ENCODE measurements at regions not wholly inside any gene's neighbourhood (a gene's known extent, or its start where the extent isn't known, plus 50 kb on each side); places are given as distances from the start of the nearest gene placed in this dataset.
"Not testable (repeated sequence)": the region's sequence is repeated elsewhere in the genome, so short reads cannot be mapped to it uniquely, and the experiment has no call there.

GRCh38 chr2:91503572-91503958 lies 2812.1 kb downstream of the RPIA start:
- H3K36me3 ChIP-seq (ENCODE audit: control insufficient read depth in 2 of 2, insufficient read depth in 1 of 2, low read length in 2 of 2); POLR2A ChIA-PET; H3K4me3 ChIP-seq (ENCODE audit: low read depth, low read length); H3K27ac ChIP-seq (ENCODE audit: extremely low read depth, low read depth, low read length); CTCF ChIA-PET; H3K9me3 ChIP-seq (ENCODE audit: control insufficient read depth, insufficient read depth, low read depth, low read length); H3K4me1 ChIP-seq (ENCODE audit: control insufficient read depth, insufficient read depth, low read length): not testable (repeated sequence)

GRCh38 chr2:91503959-91504741 lies 2812.7 kb downstream of the RPIA start:
- CTCF ChIA-PET; H3K27ac ChIP-seq (ENCODE audit: extremely low read depth, low read depth, low read length); H3K9me3 ChIP-seq (ENCODE audit: control insufficient read depth, insufficient read depth, low read depth, low read length); H3K4me1 ChIP-seq (ENCODE audit: control insufficient read depth, insufficient read depth, low read length); H3K36me3 ChIP-seq (ENCODE audit: control insufficient read depth in 2 of 2, insufficient read depth in 1 of 2, low read length in 2 of 2); H3K4me3 ChIP-seq (ENCODE audit: low read depth, low read length); POLR2A ChIA-PET: not testable (repeated sequence)

- H3K9me3 ChIP-seq (ENCODE audit: control insufficient read depth, insufficient read depth, low read depth, low read length); H3K36me3 ChIP-seq (ENCODE audit: control insufficient read depth in 2 of 2, insufficient read depth in 1 of 2, low read length in 2 of 2); CTCF ChIA-PET; H3K27ac ChIP-seq (ENCODE audit: extremely low read depth, low read depth, low read length); H3K4me1 ChIP-seq (ENCODE audit: control insufficient read depth, insufficient read depth, low read length); POLR2A ChIA-PET; H3K4me3 ChIP-seq (ENCODE audit: low read depth, low read length): not testable (repeated sequence)
Measured at GRCh38 chr2:91508816-91509215, 2817.3 kb downstream of the RPIA start.

- H3K4me3 ChIP-seq (ENCODE audit: low read depth, low read length); CTCF ChIA-PET; H3K4me1 ChIP-seq (ENCODE audit: control insufficient read depth, insufficient read depth, low read length); H3K9me3 ChIP-seq (ENCODE audit: control insufficient read depth, insufficient read depth, low read depth, low read length); H3K36me3 ChIP-seq (ENCODE audit: control insufficient read depth in 2 of 2, insufficient read depth in 1 of 2, low read length in 2 of 2); H3K27ac ChIP-seq (ENCODE audit: extremely low read depth, low read depth, low read length); POLR2A ChIA-PET: not testable (repeated sequence)
Measured at GRCh38 chr2:91509276-91509675, 2817.8 kb downstream of the RPIA start.

- H3K36me3 ChIP-seq (ENCODE audit: control insufficient read depth in 2 of 2, insufficient read depth in 1 of 2, low read length in 2 of 2); H3K9me3 ChIP-seq (ENCODE audit: control insufficient read depth, insufficient read depth, low read depth, low read length); POLR2A ChIA-PET; H3K4me3 ChIP-seq (ENCODE audit: low read depth, low read length); CTCF ChIA-PET; H3K27ac ChIP-seq (ENCODE audit: extremely low read depth, low read depth, low read length); H3K4me1 ChIP-seq (ENCODE audit: control insufficient read depth, insufficient read depth, low read length): not testable (repeated sequence)
Measured at GRCh38 chr2:91511166-91511565, 2819.7 kb downstream of the RPIA start.

GRCh38 chr2:91515966-91516365 lies 2824.5 kb downstream of the RPIA start:
- H3K36me3 ChIP-seq (ENCODE audit: control insufficient read depth in 2 of 2, insufficient read depth in 1 of 2, low read length in 2 of 2); POLR2A ChIA-PET; H3K9me3 ChIP-seq (ENCODE audit: control insufficient read depth, insufficient read depth, low read depth, low read length); H3K27ac ChIP-seq (ENCODE audit: extremely low read depth, low read depth, low read length); H3K4me3 ChIP-seq (ENCODE audit: low read depth, low read length); CTCF ChIA-PET; H3K4me1 ChIP-seq (ENCODE audit: control insufficient read depth, insufficient read depth, low read length): not testable (repeated sequence)

GRCh38 chr2:91516669-91517068 lies 2825.2 kb downstream of the RPIA start:
- POLR2A ChIA-PET; CTCF ChIA-PET; H3K9me3 ChIP-seq (ENCODE audit: control insufficient read depth, insufficient read depth, low read depth, low read length): not testable (repeated sequence)

GRCh38 chr2:91517846-91518245 lies 2826.4 kb downstream of the RPIA start:
- POLR2A ChIA-PET; H3K27ac ChIP-seq (ENCODE audit: extremely low read depth, low read depth, low read length); CTCF ChIA-PET; H3K4me1 ChIP-seq (ENCODE audit: control insufficient read depth, insufficient read depth, low read length); H3K9me3 ChIP-seq (ENCODE audit: control insufficient read depth, insufficient read depth, low read depth, low read length); H3K4me3 ChIP-seq (ENCODE audit: low read depth, low read length); H3K36me3 ChIP-seq (ENCODE audit: control insufficient read depth in 2 of 2, insufficient read depth in 1 of 2, low read length in 2 of 2): not testable (repeated sequence)

More at GRCh38 chr2:91516669-91517068, 2825.2 kb downstream of the RPIA start:
- not testable (repeated sequence) for H3K4me3 ChIP-seq (ENCODE audit: low read depth, low read length); H3K4me1 ChIP-seq (ENCODE audit: control insufficient read depth, insufficient read depth, low read length); H3K27ac ChIP-seq (ENCODE audit: extremely low read depth, low read depth, low read length); H3K36me3 ChIP-seq (ENCODE audit: control insufficient read depth in 2 of 2, insufficient read depth in 1 of 2, low read length in 2 of 2)

GRCh38 chr2:91518361-91518981 lies 2827.0 kb downstream of the RPIA start:
- POLR2A ChIA-PET; H3K4me1 ChIP-seq (ENCODE audit: control insufficient read depth, insufficient read depth, low read length); H3K9me3 ChIP-seq (ENCODE audit: control insufficient read depth, insufficient read depth, low read depth, low read length); CTCF ChIA-PET; H3K4me3 ChIP-seq (ENCODE audit: low read depth, low read length); H3K36me3 ChIP-seq (ENCODE audit: control insufficient read depth in 2 of 2, insufficient read depth in 1 of 2, low read length in 2 of 2); H3K27ac ChIP-seq (ENCODE audit: extremely low read depth, low read depth, low read length): not testable (repeated sequence)

GRCh38 chr2:91519359-91519758 lies 2827.9 kb downstream of the RPIA start:
- H3K9me3 ChIP-seq (ENCODE audit: control insufficient read depth, insufficient read depth, low read depth, low read length); H3K36me3 ChIP-seq (ENCODE audit: control insufficient read depth in 2 of 2, insufficient read depth in 1 of 2, low read length in 2 of 2); CTCF ChIA-PET; H3K4me3 ChIP-seq (ENCODE audit: low read depth, low read length); H3K27ac ChIP-seq (ENCODE audit: extremely low read depth, low read depth, low read length); POLR2A ChIA-PET; H3K4me1 ChIP-seq (ENCODE audit: control insufficient read depth, insufficient read depth, low read length): not testable (repeated sequence)

GRCh38 chr2:91519914-91520313 lies 2828.4 kb downstream of the RPIA start:
- POLR2A ChIA-PET; H3K4me1 ChIP-seq (ENCODE audit: control insufficient read depth, insufficient read depth, low read length); CTCF ChIA-PET; H3K27ac ChIP-seq (ENCODE audit: extremely low read depth, low read depth, low read length); H3K9me3 ChIP-seq (ENCODE audit: control insufficient read depth, insufficient read depth, low read depth, low read length); H3K4me3 ChIP-seq (ENCODE audit: low read depth, low read length); H3K36me3 ChIP-seq (ENCODE audit: control insufficient read depth in 2 of 2, insufficient read depth in 1 of 2, low read length in 2 of 2): not testable (repeated sequence)
